Naive thymus-derived CD4-positive, alpha-beta T cell (primary cell): ENCODE measurements at regions not wholly inside any gene's neighbourhood (a gene's known extent, or its start where the extent isn't known, plus 50 kb on each side); places are given as distances from the start of the nearest gene placed in this dataset.
"Not testable (repeated sequence)": the region's sequence is repeated elsewhere in the genome, so short reads cannot be mapped to it uniquely, and the experiment has no call there.

ENCODE experiments used
- ATAC-seq: fragments of 150-1000 bp; cut with Tn5 transposase; 2 replicates; pipeline ENCODE4 v1.10.0; 2021; ENCODE audit warnings: mild to moderate bottlenecking, moderate library complexity
- CTCF ChIA-PET: fragments of 350-600 bp; sonication (Branson Sonifier 250); formaldehyde crosslinking; loops from one replicate; lab custom pipeline; 2021; ENCODE audit warnings: antibody characterized with exemption; lab: Charles Lee
- POLR2A ChIA-PET: fragments of 350-600 bp; sonication (Branson Sonifier 250); formaldehyde crosslinking; loops from one replicate; lab custom pipeline; 2021; ENCODE audit warnings: antibody characterized with exemption, inconsistent platforms; lab: Charles Lee
- DNase-seq, 9 donors: peaks; one replicate each; pipeline versions ENCODE4 v3.0.0 to v3.0.0-alpha.2; 2020 to 2022; ENCODE audit warnings: mixed read lengths in 1 of 9
- H3K27ac ChIP-seq: one replicate; pipeline ENCODE4 v1.7.0; 2013; ENCODE audit warnings: mild to moderate bottlenecking, low read depth, low read length, moderate library complexity
- H3K27me3 ChIP-seq, 2 donors: one replicate each; pipeline ENCODE4 v1.7.0; 2013; ENCODE audit warnings: low read length in 2 of 2, mild to moderate bottlenecking in 2 of 2, moderate library complexity in 2 of 2; ENCODE audit not compliant: control insufficient read depth in 2 of 2, insufficient read depth in 2 of 2
- H3K36me3 ChIP-seq, 3 experiments: 1 replicate in 2 of 3; 2 replicates in 1 of 3; pipeline ENCODE4 v1.7.0; 2013; ENCODE audit warnings: low read length in 3 of 3, mild to moderate bottlenecking in 3 of 3, moderate library complexity in 1 of 3; ENCODE audit not compliant: insufficient read depth in 3 of 3, control insufficient read depth in 2 of 3
- H3K4me1 ChIP-seq, 2 donors: one replicate each; pipeline ENCODE4 v1.7.0; 2013; ENCODE audit warnings: low read length in 2 of 2, mild to moderate bottlenecking in 2 of 2, moderate library complexity in 1 of 2; ENCODE audit not compliant: control insufficient read depth in 2 of 2, insufficient read depth in 2 of 2
- H3K4me3 ChIP-seq: 2 replicates; pipeline ENCODE4 v1.7.0; 2013; ENCODE audit warnings: mild to moderate bottlenecking, low read length
- H3K9me3 ChIP-seq, 3 experiments: 1 replicate in 2 of 3; 2 replicates in 1 of 3; pipeline ENCODE4 v1.7.0; 2013; ENCODE audit warnings: low read length in 3 of 3; ENCODE audit not compliant: control insufficient read depth in 2 of 3
- H3K27ac Mint-ChIP-seq, 9 donors: one replicate each; pipeline ENCODE4 v1.8.0; 2020 to 2022; ENCODE audit warnings: mixed read lengths in 9 of 9, mild to moderate bottlenecking in 8 of 9, moderate library complexity in 5 of 9, inconsistent platforms in 2 of 9
- H3K27me3 Mint-ChIP-seq, 5 donors: one replicate each; pipeline ENCODE4 v1.8.0; 2021 to 2022; ENCODE audit warnings: mixed read lengths in 5 of 5, mild to moderate bottlenecking in 1 of 5
- H3K36me3 Mint-ChIP-seq, 5 donors: one replicate each; pipeline ENCODE4 v1.8.0; 2020 to 2022; ENCODE audit warnings: mixed read lengths in 5 of 5, mild to moderate bottlenecking in 3 of 5, inconsistent platforms in 1 of 5
- H3K4me1 Mint-ChIP-seq, 7 donors: one replicate each; pipeline ENCODE4 v1.8.0; 2020 to 2022; ENCODE audit warnings: mixed read lengths in 7 of 7, mild to moderate bottlenecking in 3 of 7, inconsistent platforms in 1 of 7
- H3K4me3 Mint-ChIP-seq, 10 donors: one replicate each; pipeline ENCODE4 v1.8.0; 2020 to 2022; ENCODE audit warnings: mild to moderate bottlenecking in 10 of 10, mixed read lengths in 10 of 10, moderate library complexity in 6 of 10, inconsistent platforms in 2 of 10
- H3K9me3 Mint-ChIP-seq, 11 donors: one replicate each; pipeline ENCODE4 v1.8.0; 2020 to 2022; ENCODE audit warnings: mixed read lengths in 11 of 11, mild to moderate bottlenecking in 4 of 11, inconsistent platforms in 1 of 11, moderate library complexity in 1 of 11
- intact Hi-C, 2 donors: fragments of 100-400 bp; cut with micrococcal nuclease; formaldehyde crosslinking; loops; one replicate each; pipeline ENCODE4 v1.15.1; 2023

DNA sequence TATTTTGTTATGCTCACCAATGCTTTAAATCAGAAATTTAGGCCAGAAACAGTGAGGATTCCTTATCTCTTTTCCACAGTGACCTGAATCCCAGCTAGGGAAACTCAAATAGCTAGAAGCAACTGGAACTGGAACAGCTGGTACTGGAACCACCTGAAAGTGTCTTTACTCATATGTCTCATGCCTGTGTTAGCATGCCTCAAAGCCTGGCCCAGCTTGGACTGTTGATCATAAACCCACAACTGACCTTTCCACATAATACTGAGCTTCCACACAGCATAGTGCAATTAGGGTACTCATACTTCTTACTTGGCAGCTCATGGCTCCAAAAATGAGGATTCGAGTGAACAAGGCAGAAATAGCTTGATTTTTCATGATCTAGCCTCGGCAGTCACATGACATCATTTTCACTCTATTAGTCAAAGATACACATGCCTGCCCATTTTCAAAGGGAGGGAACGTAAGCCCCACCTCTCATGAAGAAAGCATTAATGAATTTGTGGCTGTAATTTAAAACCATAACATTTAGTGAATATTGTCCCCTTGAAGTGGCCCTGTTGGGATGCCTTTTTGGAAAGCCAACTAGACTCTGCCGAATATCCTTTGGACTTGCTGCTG lies 80.8 kb upstream of the ACSL1 start:
- Histone ChIP-seq H3K4me1 (no peaks in the 10 kb centered on the region), H3K9me3 (peaks cover 0 to 2% (median 0%) of the 10 kb centered on the region in 3 experiments), H3K36me3 (no peaks in the 10 kb centered on the region), H3K4me3 (no peak overlapping the region), H3K27ac (no peak overlapping the region), H3K27me3 (no peaks in the 10 kb centered on the region)
- ATAC-seq (no peak), DNase-seq (no peak)
- Mint-ChIP-seq H3K27me3 (peaks cover 0 to 2% (median 0%) of the 10 kb centered on the region in 5 donors), H3K27ac (peak overlapping the region in 1 of 9 donors; percentile 10), H3K4me1 (peaks cover 0 to 11% (median 7%) of the 10 kb centered on the region in 7 donors), H3K36me3 (no peaks in the 10 kb centered on the region), H3K4me3 (no peak overlapping the region), H3K9me3 (peaks cover 0 to 6% (median under 1%) of the 10 kb centered on the region in 11 donors)
- CTCF ChIA-PET = interaction anchor here (1.3 kb wide), 1 partner anchor 161 kb away, joined by 4 read pairs; no protein-coding TSS in a partner anchor
- intact Hi-C loops = loop anchor here (1.0 to 5.0 kb wide), 5 partner anchors 160 to 642 kb away; partner anchors contain the start of genes CASP3 (in 1 of the 2) and PRIMPOL (in 1 of the 2)
- POLR2A ChIA-PET = no interaction called here

DNA sequence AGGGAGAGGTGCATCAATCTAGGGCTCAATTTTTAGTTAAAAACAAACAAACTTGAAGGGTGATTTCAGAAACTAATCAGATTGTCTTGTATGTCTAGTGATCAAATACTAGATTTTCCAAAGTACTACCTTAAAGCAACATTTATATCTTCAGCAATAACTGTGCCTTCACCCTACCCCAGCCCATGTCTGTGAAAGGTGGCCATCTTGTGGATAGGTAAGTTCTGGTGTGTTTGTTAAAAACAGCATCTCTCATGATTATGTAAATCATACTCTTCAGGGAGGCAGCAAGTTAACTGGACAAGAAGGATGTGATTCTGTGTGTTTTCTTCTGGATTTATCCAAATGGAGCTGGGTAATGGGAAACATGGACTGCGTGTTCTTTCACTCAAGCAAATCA lies 81.4 kb upstream of the ACSL1 start:
- H3K4me1 ChIP-seq = no peaks in the 10 kb centered on the region
- no peak for ATAC-seq
- no peaks in the 10 kb centered on the region for H3K36me3 ChIP-seq
- peaks cover 4 to 12% (median 4%) of the 10 kb centered on the region in 11 donors for H3K9me3 Mint-ChIP-seq
- peak in 3 of 9 donors; percentile 2 to 18 (median 4) for DNase-seq
- ChIA-PET POLR2A (no interaction called here), CTCF (interaction anchor here (1.3 kb wide), 1 partner anchor 162 kb away, joined by 4 read pairs; no protein-coding TSS in a partner anchor)
- no peaks in the 10 kb centered on the region for H3K27me3 ChIP-seq
- H3K4me3 ChIP-seq = no peak overlapping the region
- peaks cover 0 to 11% (median 7%) of the 10 kb centered on the region in 7 donors for H3K4me1 Mint-ChIP-seq
- peaks cover 0 to 8% (median 0%) of the 10 kb centered on the region in 3 experiments for H3K9me3 ChIP-seq
- no peak overlapping the region for H3K27ac ChIP-seq
- H3K36me3 Mint-ChIP-seq = peaks cover 0 to 3% (median 2%) of the 10 kb centered on the region in 5 donors
- intact Hi-C loops = loop anchor here (1.0 to 5.0 kb wide), 5 partner anchors 161 to 643 kb away; partner anchors contain the start of genes CASP3 (in 1 of the 2) and PRIMPOL (in 1 of the 2)
- H3K27ac Mint-ChIP-seq = peak overlapping the region in 1 of 9 donors; percentile 10
- H3K27me3 Mint-ChIP-seq = peaks cover 0 to 6% (median 2%) of the 10 kb centered on the region in 5 donors
- H3K4me3 Mint-ChIP-seq = no peak overlapping the region

DNA sequence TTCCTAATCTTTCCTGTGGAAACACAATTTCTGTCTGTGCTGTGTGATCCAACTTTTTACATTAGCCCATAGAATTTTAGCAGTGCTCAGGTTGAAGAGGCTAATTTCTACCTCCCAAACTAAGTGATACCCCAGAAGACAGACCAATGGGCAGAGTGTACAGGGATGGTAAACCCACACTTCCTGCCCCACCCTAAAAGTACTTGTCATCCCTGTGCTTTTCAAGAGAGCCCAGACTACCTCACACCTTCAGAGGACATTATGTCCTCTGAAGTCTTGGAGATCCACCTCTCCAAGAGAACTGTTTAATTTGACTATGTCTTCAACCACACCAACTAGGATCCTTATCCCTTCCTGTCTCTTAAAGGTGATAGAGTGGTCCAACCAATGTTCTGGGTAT lies 82.0 kb upstream of the ACSL1 start:
- Mint-ChIP-seq H3K9me3 (peaks cover 6 to 18% (median 9%) of the 10 kb centered on the region in 11 donors), H3K27me3 (peaks cover 0 to 8% (median 5%) of the 10 kb centered on the region in 5 donors), H3K4me1 (peaks cover 0 to 11% (median 7%) of the 10 kb centered on the region in 7 donors), H3K4me3 (no peak overlapping the region), H3K27ac (peak overlapping the region in 1 of 9 donors; percentile 12), H3K36me3 (peaks cover 0 to 5% (median 5%) of the 10 kb centered on the region in 5 donors)
- POLR2A ChIA-PET = no interaction called here
- Histone ChIP-seq H3K27ac (no peak overlapping the region), H3K9me3 (peaks cover 0 to 14% (median 0%) of the 10 kb centered on the region in 3 experiments), H3K36me3 (no peaks in the 10 kb centered on the region), H3K4me3 (no peak overlapping the region), H3K27me3 (no peaks in the 10 kb centered on the region), H3K4me1 (no peaks in the 10 kb centered on the region)
- no peak for ATAC-seq
- CTCF ChIA-PET = no interaction called here
- DNase-seq = no peak
- intact Hi-C loops = loop anchor here (1.0 to 5.0 kb wide), 5 partner anchors 162 to 644 kb away; partner anchors contain the start of genes CASP3 (in 1 of the 2) and PRIMPOL (in 1 of the 2)

DNA sequence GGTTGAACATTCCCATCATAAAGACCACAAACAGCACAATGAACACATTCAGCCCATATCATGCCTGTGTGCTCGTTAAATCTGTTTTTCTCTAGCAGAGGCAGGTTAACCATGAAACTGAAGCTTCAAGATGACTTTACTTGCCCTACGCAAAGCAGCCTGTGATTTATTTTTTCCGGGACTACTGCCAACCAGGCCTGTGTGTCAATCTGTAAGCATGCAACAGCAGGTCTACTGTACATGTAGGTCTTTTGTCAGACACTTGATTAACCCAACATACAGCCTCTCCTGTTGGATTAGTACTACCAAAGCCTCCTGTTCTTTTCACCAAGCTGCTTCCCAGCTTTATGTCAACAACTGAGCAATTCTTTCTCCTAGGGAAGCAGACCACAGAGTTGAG lies 85.5 kb upstream of the ACSL1 start:
- Histone ChIP-seq H3K36me3 (no peaks in the 10 kb centered on the region), H3K4me1 (no peaks in the 10 kb centered on the region), H3K9me3 (peaks cover 0 to 20% (median 0%) of the 10 kb centered on the region in 3 experiments), H3K4me3 (no peak overlapping the region), H3K27me3 (no peaks in the 10 kb centered on the region), H3K27ac (no peak overlapping the region)
- H3K36me3 Mint-ChIP-seq = peaks cover 0 to 5% (median 5%) of the 10 kb centered on the region in 5 donors
- ATAC-seq (no peak), DNase-seq (no peak)
- no peak overlapping the region for H3K27ac Mint-ChIP-seq
- peaks cover 7 to 19% (median 9%) of the 10 kb centered on the region in 5 donors for H3K27me3 Mint-ChIP-seq
- peaks cover 0 to 11% (median 7%) of the 10 kb centered on the region in 7 donors for H3K4me1 Mint-ChIP-seq
- ChIA-PET POLR2A (no interaction called here), CTCF (no interaction called here)
- H3K9me3 Mint-ChIP-seq = peaks cover 7 to 35% (median 16%) of the 10 kb centered on the region in 11 donors
- H3K4me3 Mint-ChIP-seq = no peak overlapping the region
- intact Hi-C loops = no loop called here

DNA sequence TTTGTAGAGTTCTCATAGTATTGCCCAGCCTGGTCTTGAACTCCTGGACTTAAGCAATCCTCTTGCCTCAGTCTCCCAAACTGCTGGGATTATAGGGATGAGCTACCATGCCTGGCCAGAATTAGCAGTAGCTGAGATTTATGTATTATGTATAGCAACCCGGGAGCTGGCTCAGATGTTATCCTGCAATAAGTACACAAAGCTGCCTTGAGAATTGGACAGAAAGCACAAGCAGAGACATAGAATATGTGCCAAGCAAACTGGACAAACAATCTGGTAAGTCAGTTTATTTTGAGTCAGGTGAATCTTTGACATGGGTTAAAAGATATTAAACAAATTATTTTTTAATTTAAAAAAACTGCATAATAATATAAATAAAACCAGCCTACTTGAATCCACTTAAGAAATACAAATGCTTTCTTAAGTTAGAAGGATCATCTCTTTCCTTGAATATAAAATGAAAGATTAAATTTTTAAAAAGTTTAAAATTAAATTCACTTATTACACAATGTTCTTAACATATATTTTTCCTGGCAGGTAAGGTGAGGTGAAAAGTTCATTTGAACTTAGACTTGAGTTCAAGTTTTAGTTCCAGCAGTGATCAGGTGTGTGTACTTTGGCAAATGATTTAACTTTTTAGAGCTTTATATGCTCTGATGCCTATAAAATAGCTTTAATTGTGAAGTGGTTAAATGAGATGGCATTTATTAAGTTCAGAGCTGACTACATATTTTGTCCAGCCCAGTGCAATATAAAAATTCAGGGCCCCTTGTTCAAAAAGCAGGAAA lies 87.8 kb upstream of the ACSL1 start:
- Mint-ChIP-seq H3K4me1 (no peaks in the 10 kb centered on the region), H3K27ac (no peak overlapping the region), H3K9me3 (peaks cover 7 to 35% (median 16%) of the 10 kb centered on the region in 11 donors), H3K36me3 (peaks cover 0 to 5% (median 5%) of the 10 kb centered on the region in 5 donors), H3K4me3 (no peak overlapping the region), H3K27me3 (peaks cover 17 to 23% (median 20%) of the 10 kb centered on the region in 5 donors)
- CTCF ChIA-PET = no interaction called here
- intact Hi-C loops = no loop called here
- H3K36me3 ChIP-seq = no peaks in the 10 kb centered on the region
- peaks cover 0 to 20% (median 0%) of the 10 kb centered on the region in 3 experiments for H3K9me3 ChIP-seq
- no peak for DNase-seq
- no peak overlapping the region for H3K27ac ChIP-seq
- H3K4me3 ChIP-seq = no peak overlapping the region
- POLR2A ChIA-PET = no interaction called here
- no peak for ATAC-seq
- no peaks in the 10 kb centered on the region for H3K4me1 ChIP-seq
- no peaks in the 10 kb centered on the region for H3K27me3 ChIP-seq

DNA sequence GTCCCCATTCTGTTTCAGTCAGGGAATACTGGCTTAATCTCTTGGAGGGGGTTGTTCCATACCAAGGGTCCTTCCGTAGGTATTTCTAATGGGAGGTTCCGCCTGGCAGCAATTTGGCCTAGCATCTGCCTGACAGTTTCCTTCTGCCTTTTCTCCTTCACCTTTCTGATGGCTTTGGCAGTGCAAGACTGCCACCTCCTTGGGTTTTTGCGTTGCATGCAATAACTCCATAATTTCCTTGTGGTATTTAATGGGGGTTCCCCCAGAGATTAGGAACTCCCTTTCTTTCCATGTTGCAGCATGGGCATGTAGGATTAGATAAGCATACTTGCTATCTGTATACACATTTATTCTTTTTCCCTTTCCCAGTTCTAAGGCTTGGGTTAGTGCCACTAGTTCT lies 93.0 kb upstream of the ACSL1 start:
- CTCF ChIA-PET, H3K27ac Mint-ChIP-seq, H3K4me1 Mint-ChIP-seq, H3K27me3 ChIP-seq, H3K4me3 Mint-ChIP-seq, H3K4me3 ChIP-seq, H3K36me3 ChIP-seq, H3K27ac ChIP-seq, ATAC-seq, H3K4me1 ChIP-seq, POLR2A ChIA-PET, DNase-seq, H3K36me3 Mint-ChIP-seq, intact Hi-C loops, H3K9me3 ChIP-seq: not testable (repeated sequence)
- Mint-ChIP-seq H3K9me3 (peaks cover 0 to 14% (median 6%) of the 10 kb centered on the region in 11 donors), H3K27me3 (peaks cover 12 to 27% (median 19%) of the 10 kb centered on the region in 5 donors)
